ENCODE measurements at regions not wholly inside any gene's neighbourhood (a gene's known extent, or its start where the extent isn't known, plus 50 kb on each side); places are given as distances from the start of the nearest gene placed in this dataset.
"Not testable (repeated sequence)": the region's sequence is repeated elsewhere in the genome, so short reads cannot be mapped to it uniquely, and the experiment has no call there.

DNA sequence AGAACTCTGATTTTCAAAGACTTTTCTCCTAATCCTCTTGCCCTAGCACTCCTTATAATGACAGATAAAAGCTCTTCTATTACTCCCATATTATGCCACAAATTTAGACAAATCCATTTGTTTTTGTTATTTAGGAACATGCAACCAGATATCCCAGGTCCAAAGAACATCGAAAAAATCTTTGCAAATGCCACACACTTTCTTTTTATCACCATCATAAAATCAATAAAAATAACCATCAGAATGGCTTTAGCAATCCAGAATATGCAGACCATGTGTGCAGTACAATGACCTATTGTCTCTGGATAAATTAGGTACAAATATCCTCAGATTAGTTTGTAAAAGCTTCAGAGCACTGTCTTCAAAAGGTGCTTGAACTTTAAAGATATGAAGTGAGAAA, 376.2 kb upstream of the TCF4 start:
- DNase-seq (ENCODE audit: low read depth) = no peak

DNA sequence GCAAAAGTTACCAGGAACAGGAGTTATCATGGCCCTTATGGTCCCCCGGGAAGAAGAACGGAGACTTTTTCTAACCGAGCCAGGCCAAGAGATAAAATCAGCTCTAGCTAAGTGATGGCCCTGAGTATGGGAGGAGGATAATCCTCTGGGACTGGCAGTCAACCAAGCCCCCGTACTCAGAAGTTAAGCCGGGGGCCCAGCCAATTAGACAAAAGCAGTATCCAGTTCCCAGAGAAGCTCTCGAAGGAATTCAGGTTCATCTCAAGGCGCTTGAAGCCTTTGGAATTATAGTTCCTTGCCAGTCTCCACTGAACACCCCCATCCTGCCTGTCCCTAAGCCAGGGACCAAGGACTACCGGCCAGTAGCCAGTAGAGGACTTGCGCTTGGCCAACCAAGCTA, 365.3 kb upstream of the TCF4 start:
- DNase-seq (ENCODE audit: low read depth) = no peak

DNA sequence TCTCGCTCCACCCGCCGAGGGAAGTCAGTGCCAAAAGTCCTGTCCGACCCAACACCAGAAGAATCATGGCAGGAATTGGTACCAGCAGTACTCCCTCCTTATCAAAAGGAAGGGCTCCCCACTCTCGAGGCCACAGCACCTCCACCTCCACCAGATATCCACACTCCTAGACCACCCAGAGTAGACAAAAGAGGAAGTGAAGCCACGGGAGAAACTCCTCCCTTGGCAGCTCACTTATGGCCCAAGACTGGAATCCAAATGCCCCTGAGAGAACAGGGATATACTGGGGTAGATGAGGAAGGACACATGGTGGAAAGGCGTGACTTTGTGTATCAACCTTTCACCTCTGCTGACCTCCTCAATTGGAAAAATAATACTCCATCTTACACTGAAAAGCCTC, 363.7 kb upstream of the TCF4 start:
- not testable (repeated sequence) for DNase-seq (ENCODE audit: low read depth)

DNA sequence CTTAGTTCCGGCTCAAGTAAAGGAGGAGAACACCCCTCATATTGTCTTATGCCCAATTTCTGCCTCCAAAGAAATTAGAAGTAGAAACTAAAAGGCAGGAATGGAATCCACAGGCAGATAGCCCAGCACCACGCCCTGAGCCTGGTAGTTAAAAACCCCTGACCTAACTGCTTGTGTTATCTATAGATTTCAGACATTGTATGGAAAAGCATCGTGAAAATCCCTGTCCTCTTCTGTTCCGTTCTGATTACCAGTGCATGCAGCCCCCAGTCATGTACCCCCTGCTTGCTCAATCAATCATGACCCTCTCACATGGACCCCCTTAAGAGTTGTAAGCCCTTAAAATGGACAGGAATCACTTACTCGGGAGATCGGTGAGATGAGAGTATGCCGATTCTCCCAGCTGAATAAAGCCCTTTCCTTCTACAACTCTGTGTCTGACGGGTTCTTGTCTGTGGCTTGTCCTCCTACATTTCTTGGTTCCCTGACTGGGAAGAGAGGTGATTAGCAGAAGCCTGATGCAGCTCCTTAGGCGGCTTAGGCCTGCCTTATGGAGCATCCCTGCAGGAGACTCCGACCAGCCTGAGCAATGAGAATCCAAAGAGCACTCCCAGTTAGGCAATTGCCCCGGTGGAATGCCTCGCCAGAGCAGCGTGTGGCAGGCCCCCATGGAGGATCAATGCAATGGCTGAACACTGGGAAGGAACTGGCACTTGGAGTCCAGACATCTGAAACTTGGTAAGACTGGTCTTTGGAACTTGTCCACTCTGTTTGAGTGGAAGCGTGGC, 362.6 kb upstream of the TCF4 start:
- DNase-seq (ENCODE audit: low read depth) = no peak

DNA sequence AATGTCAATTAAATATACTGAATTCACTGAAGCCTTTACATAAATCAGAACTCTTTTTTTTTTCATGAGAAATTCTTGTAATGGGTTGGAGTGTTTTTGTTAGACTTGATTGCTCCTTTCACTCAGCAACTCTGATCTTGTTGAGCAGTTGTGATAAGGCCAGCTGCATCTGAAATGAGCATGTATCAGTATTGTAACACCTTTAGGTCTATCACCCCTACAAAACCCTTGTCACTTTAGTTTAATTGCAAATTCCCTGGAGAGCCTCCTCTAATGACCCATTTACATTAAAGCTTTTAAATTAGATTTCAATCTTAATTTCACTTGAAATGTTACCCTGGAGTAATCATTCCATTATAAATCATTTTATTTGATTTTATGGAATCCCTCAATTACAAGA, 346.8 kb upstream of the TCF4 start:
- no peak for DNase-seq (ENCODE audit: low read depth)

DNA sequence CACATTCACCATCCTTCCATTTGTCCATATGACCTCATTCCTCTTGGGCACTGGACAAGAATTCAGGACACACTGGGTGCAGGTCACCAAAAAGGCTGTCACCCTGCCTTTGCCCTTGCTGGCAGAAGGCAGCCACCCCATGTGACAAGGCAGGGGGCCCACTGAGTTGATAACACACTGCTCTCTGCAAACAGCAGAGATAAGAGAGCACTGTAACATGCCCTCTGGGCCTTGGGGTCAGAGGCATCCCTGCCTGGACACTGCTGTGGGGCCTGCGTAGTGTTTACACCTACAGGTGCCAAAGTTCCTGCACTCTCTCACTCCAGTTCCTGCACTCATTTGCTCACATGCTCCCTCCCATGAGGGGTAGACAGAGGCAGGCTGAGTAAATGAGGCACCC, 344.7 kb upstream of the TCF4 start:
- no peak for DNase-seq (ENCODE audit: low read depth)

DNA sequence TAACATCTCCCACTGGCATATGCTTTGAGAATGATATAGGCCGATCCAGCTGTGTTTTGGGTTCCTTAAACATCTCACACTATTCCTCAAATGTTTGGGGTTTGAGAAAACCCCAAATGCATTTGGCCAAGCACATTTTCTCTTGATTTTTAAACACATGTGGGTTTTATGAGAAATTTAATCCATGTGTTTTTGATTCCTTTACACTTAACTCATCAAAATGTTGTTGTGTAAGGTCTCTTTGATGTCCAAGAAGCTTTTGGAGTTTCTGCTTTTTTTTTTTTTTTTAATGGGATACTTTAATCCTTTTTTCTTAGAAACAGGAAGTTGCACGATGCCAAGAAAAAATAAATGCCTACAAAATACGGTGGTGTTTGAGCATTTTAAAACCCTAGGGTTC, 339.8 kb upstream of the TCF4 start:
- DNase-seq (ENCODE audit: low read depth) = peak; percentile 84

DNA sequence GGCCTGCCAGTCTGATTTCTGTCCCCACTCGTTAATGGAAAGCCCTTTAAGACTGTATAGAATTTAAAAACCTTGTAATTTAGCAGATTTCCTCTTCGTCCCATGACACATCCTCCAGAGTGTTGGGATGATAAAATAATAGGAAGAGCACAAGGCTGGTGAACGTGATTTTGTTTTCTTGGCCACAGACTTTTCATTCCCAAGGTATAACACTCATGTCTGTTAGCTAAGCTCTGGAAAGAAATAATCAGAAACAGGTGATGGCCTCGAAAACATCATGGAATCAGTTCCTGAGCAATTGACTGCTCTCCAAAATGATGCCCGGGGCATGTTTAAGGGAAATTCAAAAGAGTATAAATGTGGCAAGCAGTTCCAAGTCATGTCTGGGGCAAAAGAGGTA, 337.8 kb upstream of the TCF4 start:
- no peak for DNase-seq (ENCODE audit: low read depth)

DNA sequence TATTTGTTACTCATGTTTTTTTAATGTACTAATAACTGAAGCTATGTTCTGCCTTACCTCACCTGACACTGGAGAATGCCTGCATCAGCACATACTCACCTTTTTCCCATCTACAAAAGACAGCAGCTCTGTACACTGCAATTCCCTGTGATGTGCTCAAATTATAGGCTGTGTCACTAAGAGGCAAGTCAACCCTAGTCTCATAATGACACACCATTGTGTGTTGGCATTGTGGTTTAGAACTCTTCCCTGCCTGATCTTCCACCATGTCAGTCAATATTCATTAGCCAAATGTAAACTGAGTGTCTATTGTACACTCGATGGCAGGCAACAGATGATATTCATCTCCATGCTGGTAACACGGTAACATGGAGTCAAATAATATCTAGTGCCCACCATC, 332.1 kb upstream of the TCF4 start:
- no peak for DNase-seq (ENCODE audit: low read depth)

DNA sequence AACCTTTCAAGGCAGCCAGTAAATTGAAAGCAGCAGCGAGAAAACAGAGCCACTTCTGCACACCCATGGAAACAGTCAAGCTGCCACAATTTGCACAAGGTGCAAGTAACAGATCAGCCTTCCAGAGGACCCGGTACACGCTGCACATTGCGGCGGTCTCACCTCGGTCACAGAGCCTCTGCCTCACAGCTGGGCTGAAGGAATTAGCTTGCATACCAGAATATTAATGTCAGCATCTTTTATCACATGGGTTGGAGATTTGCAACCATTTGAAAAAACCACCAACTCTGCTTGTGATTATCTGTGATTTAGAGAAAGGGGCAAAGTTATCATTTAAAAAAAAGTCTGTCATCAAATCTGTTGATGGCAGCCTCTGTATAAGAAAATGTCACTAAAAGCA, 330.5 kb upstream of the TCF4 start:
- DNase-seq (ENCODE audit: low read depth) = no peak

DNA sequence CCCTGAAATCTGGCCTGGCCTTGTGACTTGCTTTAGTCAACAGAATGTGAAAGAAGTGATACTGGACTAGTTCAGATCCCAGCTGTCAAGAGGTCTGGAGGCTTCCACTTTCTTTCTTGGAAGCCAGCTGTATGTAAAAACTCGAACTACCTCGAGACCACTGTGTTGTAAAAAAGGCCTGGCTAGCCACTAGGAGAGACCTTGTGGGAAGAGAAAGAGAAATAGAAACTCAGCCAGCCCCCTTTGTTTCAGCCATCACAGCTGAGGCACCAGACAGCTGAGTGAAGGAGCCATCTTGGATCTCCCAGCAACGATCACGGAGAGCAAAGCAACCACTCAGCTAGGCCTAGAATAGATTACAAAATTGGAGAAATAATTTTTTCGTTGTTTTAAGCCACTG, 324.9 kb upstream of the TCF4 start:
- no peak for DNase-seq (ENCODE audit: low read depth)

DNA sequence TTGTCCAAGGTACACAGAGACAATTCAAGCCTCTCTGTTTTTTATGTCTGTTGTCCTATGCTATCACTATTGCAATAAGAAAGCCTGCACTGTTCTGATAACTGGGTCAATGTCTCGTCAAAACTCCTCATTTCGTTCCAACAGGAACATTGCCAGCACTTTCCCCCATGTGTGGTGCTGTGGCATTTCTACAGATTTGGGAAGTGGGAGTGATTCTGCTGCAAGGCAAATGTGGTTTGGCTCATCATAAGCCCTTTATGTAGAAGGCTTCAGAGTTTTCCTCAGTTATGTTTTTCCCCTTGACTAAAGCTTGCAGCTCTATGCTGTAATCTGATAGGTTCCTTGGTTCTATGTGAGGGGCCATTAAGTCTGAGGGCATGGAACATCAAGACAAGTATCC, 324.1 kb upstream of the TCF4 start:
- DNase-seq (ENCODE audit: low read depth) = peak; percentile 50

DNA sequence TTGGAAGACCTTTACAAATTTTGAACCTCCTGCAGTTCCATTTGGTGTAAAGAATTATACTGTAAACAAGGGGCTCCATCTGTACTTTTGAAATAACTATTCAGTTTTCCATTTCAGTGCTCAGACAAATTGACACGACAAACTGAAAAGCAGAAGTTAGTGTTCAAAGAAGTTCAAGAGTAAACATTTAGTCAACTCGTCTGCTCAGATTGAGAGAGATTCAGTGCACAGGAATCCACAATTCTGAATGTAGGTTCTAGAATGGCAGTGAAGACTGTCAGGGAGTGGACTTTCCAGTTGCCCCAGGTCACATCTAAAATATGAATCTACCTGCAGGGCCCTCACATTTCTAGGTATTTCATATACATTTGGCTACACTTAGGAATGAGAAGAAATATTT, 322.3 kb upstream of the TCF4 start:
- peak; percentile 12 for DNase-seq (ENCODE audit: low read depth)

DNA sequence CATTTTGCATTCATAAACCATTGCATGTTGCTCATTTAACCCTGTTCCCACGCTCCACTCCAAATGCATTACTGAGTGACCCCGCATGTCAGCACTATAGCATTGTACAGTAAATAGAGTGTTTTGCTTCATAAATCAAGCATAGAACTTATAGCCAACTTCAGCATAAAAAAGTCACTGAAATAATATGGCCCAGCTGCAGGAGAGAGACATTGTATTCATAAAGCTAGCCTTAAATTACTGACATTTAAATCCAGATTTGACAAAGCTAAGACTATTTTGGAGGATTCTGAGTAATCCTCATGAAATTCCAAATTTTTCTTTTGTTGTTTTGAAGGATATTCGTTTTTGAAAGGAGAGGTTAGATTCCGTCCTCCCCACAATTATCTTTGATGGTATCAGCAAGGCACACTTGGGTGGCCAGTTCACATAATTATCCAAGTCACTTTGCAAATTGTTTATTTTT, 320.9 kb upstream of the TCF4 start:
- peak; percentile 59 for DNase-seq (ENCODE audit: low read depth)

DNA sequence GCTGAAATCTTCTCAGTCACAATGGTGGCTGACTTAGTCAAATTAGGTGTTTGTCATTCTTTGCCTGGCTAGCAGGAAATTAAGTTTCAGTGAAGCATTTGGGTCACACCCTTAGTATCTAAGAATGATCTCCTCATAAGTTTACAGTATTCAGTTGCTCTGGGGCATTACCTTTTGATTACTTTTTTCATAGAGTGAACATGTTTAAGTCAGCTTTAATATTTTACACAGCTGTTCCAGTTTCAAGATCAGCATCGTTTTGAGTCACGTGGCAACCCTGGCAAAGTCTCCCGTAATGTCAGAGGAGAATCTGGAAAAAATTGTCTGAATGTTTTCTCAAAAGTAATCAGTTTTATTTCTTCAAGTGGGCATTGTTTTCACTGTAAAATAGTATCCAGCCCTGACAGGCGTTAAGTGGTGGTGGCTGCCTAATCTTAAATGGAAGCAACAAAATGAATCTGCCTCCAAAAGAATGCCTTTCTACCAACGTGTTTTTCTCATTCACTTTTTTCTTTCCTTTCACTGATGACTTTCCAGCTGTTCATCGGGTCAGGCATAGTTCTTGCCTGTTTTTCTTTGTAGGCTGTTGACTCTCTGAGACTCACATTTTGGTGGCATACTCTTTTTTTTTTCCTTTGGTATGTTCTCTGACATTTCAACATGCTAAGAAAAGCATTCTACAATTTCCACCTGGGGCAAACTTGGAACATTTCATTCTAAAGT, 319.6 kb upstream of the TCF4 start:
- DNase-seq (ENCODE audit: low read depth) = peak; percentile 25

DNA sequence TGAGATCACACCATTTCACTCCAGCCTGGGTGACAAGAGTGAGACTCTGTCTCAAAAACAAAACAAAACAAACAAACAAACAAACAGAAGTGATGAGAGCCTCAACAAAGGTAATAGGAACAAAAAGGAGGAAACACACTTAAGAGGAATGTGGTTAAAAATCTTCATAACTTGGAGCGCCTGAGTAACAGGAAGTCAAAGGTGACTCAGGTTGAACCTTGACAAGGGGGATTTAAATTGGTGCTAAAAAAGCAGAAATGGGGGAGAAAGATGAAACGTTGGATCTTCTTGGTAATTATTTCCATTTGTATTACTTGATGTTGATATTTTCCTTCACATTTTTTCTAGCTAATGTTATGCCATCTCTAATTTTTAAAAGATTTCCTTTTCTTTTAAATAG, 318.5 kb upstream of the TCF4 start:
- DNase-seq (ENCODE audit: low read depth) = peak; percentile 64

DNA sequence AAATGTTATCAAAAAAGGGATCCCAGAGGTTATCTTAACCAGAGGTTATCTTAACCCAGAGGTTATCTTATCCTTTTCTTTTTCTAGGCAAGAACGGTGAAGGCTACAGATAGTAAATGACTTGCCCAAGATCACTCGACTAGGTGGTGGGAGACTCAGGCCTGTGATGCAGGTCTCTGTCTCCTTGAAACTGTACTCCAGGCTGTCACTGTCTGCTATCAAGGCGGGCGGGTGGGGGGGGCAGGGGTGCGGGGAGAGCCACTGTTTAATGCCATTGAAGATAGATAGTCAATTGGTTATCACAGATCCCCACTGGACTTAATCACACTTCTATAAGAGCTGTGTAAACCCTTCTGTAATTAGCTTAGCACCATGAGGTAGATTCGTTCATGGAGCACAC, 315.9 kb upstream of the TCF4 start:
- DNase-seq (ENCODE audit: low read depth) = no peak

DNA sequence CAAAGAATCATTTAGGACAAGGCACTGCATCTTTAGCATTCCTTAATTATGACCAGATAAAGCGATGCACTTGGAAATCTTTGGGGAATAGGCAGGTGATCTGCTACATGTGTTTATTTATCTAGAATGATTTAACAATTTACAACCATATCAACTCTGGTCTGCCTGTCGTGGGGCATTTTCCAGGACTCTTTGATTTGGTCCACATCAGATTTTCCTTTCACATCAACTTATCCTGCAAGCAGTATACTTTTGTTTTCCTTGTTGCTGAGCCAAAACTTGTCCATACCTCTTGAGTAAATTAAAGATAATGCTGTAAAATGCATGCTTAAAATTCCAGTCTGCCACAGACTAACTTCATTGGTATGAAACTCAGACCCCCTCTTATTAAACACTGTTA, 312.4 kb upstream of the TCF4 start:
- peak; percentile 52 for DNase-seq (ENCODE audit: low read depth)

DNA sequence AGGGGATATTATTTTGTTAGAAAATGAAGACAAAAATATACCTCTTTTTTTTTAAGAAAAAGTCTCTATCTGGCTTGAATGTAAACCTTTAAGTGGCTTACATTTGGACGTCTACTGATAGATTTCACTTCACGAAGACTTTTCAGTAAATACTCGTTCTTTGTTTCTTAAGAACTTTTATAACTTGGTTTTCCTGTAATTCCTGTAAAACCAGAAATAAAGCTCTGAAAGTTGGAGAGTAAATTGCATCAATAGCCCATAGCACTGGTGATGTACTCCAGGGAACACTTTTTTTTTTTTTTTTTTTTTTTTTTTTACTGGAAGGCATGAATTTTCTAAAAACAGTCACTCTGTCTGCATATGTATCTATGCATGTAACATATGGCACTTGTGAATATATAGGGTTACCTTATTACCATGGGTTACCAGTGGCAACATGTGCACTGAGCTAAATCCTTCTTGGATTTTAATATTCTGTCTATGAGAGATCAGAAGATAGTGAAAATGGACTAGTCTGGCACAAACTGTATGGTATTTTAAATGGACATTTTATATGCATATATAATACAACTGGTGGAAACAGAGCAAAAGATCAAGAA, 309.2 kb upstream of the TCF4 start:
- no peak for DNase-seq (ENCODE audit: low read depth)

DNA sequence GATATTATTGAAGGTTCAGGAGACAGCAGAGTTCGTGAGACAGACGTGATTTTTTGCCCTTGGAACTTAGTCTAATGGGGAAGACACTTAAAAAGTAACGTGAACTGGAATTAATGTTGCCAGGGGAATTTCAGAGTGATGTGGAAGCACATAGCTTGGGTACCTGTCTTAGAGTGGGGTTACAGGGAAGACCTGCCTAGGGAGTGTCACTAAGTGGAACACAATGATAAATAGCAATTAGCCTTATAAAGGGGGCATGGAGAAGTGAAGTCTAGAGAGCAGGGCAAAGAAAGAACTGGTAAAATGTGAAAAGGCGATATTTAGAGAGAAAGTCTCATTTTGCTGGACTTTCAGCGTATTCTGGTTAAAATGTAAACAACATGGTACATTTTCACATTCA, 306.0 kb upstream of the TCF4 start:
- no peak for DNase-seq (ENCODE audit: low read depth)

DNA sequence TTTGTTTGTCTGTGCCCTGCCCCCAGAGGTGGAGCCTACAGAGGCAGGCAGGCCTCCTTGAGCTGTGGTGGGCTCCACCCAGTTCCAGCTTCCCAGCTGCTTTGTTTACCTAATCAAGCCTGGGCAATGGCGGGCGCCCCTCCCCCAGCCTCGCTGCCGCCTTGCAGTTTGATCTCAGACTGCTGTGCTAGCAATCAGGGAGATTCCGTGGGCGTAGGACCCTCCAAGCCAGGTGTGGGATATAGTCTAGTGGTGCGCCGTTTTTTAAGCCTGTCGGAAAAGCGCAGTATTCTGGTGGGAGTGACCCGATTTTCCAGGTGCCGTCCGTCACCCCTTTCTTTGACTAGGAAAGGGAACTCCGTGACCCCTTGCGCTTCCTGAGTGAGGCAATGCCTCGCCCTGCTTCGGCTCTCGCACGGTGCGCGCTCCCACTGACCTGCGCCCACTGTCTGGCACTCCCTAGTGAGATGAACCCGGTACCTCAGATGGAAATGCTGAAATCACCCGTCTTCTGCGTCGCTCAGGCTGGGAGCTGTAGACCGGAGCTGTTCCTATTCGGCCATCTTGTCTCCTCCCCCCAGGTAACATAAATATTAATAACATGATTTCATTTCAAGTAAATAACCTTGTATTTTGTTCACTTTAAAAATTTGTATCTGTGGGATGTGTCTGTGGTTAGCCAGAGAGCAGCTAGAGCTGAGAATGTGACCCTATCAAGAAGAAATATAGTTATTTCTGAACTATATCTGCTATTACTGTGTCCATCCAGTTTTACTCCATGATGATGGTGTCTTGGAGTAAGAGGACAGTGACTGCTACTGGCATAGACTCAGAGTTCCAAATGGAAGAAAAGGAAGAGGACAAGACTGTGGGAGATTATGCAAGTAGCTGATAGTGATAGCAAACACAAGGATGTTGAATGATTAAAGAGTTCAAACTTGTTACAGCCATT, 305.1 kb upstream of the TCF4 start:
- DNase-seq (ENCODE audit: low read depth) = not testable (repeated sequence)

DNA sequence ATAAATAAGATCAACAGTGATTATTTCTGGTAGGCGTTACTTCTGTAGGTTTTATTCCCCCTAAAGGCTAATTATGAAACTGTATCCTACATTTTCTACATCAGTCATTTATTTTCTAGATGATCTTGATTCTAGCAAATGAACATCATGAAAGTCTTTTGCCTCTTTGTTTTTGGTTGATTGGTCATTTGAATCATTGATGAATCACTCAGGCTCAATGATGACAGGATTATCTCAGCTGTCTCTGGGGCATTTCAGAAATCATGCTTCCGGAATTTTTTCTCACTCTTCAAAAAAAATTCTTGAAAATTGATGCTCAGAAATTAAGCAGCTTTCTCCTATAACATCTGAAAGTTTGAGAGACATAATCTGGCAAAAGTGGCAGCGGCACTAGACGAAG, 298.9 kb upstream of the TCF4 start:
- no peak for DNase-seq (ENCODE audit: low read depth)

Measured in M059J (cell line).